HG03039 (cell line): ENCODE measurements at regions not wholly inside any gene's neighbourhood (a gene's known extent, or its start where the extent isn't known, plus 50 kb on each side); places are given as distances from the start of the nearest gene placed in this dataset.
A peak's percentile ranks its signal among the peaks of the same experiment; 100 is the strongest.
"Not testable (repeated sequence)": the region's sequence is repeated elsewhere in the genome, so short reads cannot be mapped to it uniquely, and the experiment has no call there.

Source experiments
- ATAC-seq: cut with Tn5 transposase; IDR thresholded peaks from one replicate; pipeline ENCODE4 v1.9.1; 2021; ENCODE audit warnings: mild to moderate bottlenecking, moderate library complexity; ENCODE audit not compliant: unreplicated experiment

DNA sequence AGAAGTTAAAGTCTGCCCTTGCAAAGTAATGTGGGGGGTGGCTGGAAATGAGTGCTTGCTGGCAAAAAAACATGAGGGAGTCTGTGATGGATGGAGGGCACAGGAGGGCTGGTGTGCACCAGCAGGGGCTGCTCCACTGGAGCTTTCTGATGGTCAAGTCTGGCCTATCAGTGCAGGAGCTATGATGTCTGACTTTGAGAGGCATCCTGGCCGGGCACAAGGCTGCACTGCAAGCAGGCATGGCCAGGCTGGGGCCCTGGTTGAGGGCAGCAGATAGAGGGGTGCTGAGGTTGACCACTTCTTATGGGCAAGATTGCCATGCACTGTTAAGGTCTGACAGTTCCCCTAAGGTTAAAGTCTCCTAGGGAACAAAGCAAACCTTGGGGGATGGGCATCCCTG, 1140.2 kb downstream of the FAM133A start:
- no peak for ATAC-seq

DNA sequence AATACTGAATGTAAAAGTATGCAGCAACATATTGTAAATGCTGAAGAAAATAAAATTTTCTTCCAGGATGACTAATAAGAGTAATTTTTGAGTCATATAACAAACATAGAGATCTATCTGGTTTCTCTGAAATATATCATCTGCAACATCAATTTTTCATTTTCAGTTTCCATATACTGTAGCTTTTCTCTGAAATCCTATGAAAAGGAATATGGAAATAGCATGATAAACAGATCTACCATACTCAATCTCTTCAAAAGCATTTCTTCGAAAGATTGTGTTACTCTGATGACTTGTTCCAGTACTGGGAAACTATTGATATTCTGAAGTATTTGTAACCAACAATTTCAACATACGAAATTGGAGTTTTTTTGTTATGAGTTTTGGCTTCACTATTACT, 1156.7 kb downstream of the FAM133A start:
- peak; percentile 58 for ATAC-seq

DNA sequence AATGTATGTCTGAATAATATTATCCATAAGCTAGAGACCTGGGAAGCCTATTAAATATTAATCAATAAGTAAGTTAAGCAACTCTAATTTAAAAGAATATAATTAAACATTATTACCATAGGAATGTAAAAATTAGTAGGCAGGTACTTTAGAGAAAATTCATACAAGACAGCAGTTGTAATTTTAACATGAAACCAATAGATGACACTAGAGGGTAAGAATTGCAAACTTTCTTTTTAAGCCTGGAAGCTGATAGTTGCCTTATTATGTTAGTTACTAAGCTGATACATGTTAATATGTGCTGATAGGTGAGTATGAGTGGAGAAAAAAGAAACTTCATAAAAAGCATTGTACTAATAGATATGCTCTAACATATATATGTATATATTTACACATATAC, 1157.4 kb downstream of the FAM133A start:
- ATAC-seq, result no peak

DNA sequence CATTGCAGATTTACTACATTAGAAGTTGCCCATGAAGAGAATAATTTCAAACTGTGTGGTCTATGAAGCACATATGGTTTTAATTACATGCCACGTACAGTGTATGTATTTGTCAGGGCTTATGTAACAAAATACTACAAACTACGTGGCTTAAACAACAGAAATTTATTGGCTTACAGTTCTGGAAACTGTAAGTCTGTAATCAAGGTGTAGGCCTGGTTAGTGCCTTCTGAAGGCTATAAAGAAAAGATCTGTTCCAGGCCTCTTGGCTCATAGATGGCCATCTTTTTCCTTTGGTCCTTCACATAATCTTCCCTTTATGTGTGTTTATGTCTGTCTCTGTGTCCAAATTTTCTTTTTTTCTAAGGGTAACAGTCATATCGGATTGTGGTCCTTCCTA, 1160.2 kb downstream of the FAM133A start:
- no peak for ATAC-seq

DNA sequence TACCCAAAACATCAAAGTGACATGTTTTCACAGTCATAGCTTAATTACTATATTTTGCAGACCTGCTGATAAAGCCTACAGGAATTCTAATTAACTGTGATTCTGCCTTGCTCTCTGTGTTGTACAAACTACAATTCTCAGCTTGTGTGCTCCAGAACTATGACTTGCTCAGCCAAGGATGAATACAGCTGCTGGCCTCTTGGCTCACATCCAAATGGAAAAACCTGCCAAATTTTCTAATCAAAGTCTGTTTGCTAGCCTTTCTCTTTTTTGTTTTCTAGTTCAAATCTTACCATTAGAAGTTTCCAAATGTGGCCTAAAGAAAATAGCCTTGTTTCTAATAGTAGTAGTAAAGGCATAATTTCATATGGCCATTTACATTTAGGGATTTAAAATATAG, 1176.8 kb downstream of the FAM133A start:
- ATAC-seq, result no peak

DNA sequence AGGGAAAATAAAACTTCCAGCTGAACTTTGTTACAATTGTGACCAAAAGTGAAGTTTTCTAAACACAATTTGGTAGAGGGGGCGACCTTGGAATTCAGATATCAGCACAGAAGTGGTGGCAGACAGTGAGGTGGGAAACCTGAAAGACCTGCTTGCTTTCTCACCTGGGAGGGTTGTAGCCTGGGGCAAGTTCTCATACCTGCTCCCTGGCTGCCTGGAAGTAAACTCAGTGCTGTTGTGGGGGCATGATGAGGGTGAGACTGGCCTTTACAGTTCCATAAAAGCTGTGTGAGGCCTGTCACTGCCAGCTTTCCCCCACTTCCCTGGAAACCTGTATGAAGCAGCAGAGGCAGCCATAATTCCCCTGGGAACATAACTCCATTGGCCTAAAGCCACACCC, 1180.2 kb downstream of the FAM133A start:
- no peak for ATAC-seq

DNA sequence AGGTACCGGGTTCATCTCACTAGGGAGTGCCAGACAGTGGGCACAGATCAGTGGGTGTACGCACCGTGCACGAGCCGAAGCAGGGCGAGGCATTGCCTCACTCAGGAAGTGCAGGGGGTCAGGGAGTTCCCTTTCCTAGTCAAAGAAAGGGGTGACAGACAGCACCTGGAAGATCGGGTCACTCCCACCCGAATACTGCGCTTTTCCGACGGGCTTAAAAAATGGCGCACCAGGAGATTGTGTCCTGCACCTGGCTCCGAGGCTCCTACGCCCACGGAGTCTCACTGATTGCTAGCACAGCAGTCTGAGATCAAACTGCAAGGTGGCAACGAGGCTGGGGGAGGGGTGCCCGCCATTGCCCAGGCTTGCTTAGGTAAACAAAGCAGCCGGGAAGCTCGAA, 1188.5 kb downstream of the FAM133A start:
- ATAC-seq, result not testable (repeated sequence)

DNA sequence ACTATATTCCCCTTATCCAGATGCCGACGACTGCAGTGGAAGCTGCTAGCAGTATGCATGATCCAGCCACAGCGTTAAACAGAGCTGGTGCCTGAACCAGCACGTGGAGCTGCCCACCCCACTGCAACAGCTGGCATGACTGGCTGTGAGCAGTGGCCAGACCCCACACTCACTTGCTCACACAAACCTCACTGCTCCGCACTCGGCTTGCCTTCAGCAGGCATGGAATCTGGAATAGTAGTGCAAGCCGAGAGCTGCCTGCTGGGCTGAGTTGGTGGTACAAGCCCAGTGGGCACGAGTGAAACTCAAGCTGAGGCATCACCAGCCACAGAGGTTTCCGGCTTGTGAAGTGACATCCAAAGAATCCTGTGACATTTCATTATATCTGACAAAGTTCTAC, 1197.6 kb downstream of the FAM133A start:
- ATAC-seq, result no peak

DNA sequence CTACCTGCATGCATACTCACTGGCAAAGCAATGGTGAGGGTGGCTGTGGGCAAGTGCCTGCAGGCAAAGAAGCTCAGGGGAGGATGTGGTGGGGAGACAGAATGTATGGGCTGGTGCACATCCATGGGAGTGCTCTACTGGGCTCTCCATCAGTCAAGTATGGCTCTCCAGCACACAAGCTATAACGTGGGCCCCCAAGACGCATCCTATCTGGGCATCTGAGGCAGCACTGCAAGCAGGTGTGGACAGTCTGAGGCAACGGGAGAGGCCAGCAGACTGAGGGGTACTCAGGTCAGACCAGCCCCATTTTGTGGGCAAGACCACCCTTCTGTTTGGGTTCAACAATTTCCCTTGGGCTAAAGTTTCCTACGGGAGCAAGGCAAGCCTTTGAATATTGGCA, 1227.8 kb downstream of the FAM133A start:
- no peak for ATAC-seq

DNA sequence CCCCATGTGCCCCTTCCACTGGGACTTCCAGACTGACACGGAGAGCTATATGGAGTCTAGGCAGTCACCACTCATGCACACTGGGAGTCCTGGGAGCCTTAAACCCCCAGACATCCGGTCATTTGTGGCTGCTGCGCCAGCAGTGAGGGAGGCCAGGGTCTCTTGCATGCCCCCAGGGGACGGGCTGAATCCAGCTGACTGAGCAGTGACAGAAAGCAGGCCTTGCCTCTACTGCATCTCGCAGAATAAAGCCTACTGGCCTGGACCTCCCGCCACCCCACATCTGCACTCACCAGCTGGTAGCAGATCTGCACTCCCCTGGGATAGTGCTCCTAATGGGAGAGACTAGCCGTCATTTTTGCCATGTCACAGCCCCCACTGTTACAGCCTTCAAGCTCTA, 1234.2 kb downstream of the FAM133A start:
- ATAC-seq, result no peak

DNA sequence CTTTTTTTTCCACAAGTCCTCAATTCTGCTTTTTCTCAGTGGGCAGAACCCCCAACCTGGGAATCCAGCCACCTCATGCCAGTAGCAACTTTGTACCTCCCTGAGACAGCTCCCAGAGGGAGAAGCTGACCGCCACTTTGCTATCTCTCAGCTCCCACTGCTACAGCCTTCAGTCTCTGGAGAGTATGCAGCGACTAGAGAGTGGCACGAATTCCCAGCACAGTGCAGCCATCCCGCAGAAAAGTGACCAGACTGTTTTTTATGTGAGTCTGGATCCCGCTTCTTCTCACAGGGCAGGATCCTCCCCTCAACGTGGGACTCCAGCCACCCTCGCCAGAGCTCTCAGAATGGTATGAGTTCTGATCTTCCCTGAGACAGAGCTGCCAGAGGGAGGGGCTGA, 1234.6 kb downstream of the FAM133A start:
- ATAC-seq, result no peak

DNA sequence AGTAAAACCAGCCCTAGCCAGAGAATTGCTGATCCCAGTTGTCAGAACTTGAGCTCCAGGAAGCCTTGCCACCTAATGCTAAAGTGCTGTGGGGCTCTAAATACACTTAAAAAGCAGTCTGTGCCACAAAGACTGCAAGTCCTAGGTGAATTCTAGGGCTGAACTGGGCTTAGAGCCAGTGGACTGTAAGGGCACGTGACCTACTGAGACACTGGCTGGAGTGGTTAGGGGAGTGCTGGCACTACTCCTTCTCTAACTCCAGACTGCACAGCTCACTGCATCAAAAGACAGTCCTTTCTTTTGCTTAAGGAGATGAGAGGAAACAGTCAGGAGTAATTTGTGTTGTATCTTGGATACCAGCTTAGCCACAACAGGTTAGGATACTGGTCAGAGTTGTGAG, 1240.2 kb downstream of the FAM133A start:
- ATAC-seq, result no peak

DNA sequence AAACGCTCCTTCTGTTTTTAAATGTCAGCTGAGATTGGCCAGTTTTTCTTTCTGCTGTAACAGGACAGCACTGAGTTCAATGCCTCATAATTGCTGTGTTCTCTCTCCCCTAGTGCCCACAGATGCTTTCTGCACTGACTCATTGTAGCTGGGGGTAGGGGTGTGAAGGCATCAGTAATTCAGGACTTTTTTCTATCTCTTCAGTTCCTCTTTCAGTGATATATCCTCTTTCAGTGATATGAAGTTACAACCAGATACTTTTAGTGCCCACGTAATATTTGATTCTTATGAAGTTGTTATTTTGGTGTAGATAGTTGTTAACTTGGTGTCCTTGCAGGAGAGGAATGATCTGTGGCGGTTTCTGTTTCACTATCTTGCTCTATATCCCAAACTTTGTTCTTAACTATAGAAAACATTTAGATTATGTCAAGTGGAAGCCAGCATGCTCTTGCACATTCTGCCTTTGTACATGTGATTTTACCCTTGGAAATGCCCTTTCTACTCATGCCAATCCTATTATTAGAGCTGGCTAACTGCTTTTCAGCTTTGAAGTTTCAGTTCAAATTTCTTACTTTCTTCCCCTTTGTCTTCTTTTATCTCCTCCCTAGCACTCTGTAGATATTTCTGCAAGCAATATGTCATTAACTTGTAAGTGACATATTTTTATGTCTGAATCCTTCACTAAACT, 1258.4 kb downstream of the FAM133A start:
- no peak for ATAC-seq

DNA sequence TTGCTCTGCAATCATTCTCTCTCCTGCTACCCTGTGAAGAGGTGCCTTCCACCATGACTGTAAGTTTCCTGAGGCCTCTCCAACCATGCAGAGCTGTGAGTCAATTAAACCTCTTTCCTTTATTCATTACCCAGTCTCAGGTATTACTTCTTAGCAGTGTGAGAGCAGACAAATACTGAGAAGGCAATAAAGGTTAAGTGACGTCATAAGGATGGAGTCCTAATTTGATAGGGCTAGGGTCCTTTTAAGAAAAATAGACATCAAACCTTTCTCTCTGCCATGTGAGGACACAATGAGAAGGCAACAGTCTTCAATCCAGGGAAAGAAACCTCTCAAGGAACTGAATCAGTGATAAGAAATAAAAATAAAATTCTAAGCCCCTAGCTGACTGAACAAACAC, 1262.7 kb downstream of the FAM133A start:
- no peak for ATAC-seq

DNA sequence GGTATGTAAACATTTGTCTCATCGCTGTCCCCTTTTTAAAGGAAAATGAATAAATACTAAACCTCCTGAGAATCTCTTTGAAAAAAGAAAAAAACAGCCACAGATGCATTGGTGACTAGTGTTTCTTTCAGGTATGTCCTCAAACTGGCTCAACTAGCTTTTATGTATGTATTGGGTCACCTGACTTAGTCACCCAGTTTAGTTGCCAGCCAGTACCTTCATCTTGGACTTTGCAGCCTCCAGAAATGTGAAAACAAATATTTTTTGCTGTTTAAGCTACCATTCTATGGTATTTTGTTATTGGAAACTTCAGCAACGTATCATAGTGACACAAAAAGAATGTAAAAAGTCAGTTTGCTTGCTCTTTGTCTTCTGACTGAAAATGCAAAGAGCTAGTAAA, 1263.5 kb downstream of the FAM133A start:
- ATAC-seq, result no peak

DNA sequence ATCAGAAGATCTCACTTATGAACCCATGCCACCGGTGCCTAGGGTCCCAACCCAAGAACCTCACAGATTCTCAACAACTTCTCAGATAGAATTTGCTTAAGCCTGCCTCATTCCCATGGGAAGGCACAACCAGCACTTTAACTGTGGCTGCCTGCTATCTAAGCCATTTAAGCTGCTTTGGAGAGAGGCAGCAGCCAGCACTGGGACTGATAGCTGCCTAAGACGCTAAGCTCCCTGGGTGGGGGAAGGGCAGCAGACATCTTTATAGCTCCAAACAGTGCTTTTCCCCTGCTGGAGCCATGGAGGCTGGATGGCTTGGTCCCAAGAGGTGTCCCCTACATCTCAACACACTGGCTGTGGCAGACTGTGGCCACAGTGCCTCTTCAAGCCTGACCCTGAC, 1268.6 kb downstream of the FAM133A start:
- no peak for ATAC-seq

DNA sequence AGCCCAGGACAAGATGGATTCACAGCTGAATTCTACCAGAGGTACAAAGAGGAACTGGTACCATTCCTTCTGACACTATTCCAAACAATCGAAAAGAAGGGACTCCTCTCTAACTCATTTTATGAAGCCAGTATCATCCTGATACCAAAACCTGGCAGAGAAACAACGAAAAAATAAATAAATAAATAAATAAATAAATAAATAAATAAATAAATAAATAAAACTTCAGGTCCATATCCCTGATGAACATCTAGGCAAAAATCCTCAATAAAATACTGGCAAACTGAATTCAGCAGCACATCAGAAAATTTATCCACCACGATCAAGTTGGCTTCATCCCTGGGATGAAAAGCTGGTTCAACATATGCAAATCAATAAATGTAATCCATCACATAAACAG, 1272.1 kb downstream of the FAM133A start:
- ATAC-seq, result not testable (repeated sequence)

DNA sequence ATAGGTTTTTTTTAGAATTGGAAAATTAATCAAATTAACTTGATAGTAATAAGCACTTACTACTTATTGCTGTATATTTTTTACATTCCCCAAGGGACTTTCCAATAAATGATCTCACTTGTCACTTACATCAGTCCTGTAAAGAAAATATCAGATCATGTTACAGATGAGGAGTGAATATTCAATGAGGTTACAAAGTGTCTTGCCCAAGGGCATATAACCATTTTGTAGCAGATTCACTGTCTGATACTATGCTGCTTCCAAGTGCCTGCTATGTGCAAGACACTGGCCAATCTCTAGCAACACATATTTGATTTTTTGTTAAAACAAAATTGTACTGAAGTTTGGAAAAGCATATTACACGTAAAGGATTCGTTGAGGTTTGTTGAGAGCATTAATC, 1287.7 kb downstream of the FAM133A start:
- ATAC-seq, result no peak

DNA sequence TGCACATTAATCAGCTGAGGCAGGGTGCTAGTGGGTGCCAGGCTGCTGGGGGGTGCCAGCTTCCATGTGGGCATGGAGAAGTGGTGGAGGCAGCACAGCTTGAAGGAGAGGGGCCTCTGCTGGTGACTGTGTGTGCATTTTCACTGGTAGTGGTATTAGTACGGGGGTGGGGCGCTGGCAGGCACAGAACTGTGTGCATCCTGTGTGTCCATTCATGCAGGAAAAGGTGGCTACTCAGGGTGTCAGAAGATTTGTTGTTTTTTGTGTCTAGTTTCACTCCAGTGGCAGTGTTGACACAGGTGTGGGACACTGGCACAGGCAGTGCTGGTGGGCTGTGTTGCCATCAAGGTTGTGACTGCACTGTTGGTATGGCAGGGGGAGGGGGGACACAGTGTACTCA, 1303.6 kb downstream of the FAM133A start:
- no peak for ATAC-seq

DNA sequence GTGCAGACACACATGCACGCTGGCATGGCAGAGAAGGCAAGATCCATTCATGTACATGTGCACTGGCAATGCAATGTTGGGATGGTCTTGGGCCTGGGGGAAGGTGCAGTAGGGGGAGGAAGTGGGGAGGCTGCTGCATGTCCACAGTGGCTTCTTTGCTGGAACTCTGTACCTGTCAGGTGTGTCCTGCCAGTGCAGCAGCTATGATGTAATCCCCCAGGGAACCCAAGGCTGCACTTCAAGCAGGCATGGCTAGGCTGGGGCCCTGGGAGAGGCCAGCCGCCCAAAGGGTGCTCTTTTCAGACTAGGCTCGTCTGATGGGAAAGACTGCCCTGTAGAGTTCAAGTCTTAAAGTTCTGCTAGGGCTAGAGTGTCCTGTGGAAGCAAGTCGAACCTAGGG, 1304.0 kb downstream of the FAM133A start:
- no peak for ATAC-seq
